GM23338 (cell line): ENCODE measurements at regions not wholly inside any gene's neighbourhood (a gene's known extent, or its start where the extent isn't known, plus 50 kb on each side); places are given as distances from the start of the nearest gene placed in this dataset.

Experiments
- ATAC-seq: fragments of 200-7000 bp; cut with Tn5 transposase; 3 replicates; pipeline ENCODE4 v1.9.1; 2020
- DNase-seq: peaks from one replicate; pipeline ENCODE4 v3.0.0-alpha.2; 2015; ENCODE audit warnings: low spot score
- H2AFZ ChIP-seq: fragments of 200-600 bp; sonication (generic); 2 replicates; pipeline ENCODE4 v1.8.0; 2016; ENCODE audit warnings: antibody characterized with exemption, mild to moderate bottlenecking, moderate library complexity
- H3F3A ChIP-seq: fragments of 200-600 bp; sonication (generic); replicated peaks from 2 replicates; pipeline ENCODE4 v1.8.0; 2017; ENCODE audit warnings: antibody characterized with exemption, mixed run types, low read depth
- H3K27ac ChIP-seq: fragments of 200-600 bp; sonication (generic); 2 replicates; pipeline ENCODE4 v1.6.1; 2016; ENCODE audit warnings: low read depth
- H3K27me3 ChIP-seq: fragments of 200-600 bp; sonication (generic); 2 replicates; pipeline ENCODE4 v1.8.0; 2016; ENCODE audit warnings: mild to moderate bottlenecking, mixed run types, moderate library complexity; ENCODE audit not compliant: insufficient read depth
- H3K36me3 ChIP-seq: fragments of 200-600 bp; sonication (generic); 2 replicates; pipeline ENCODE4 v1.8.0; 2016; ENCODE audit warnings: mild to moderate bottlenecking; ENCODE audit not compliant: insufficient read depth
- H3K4me1 ChIP-seq: fragments of 200-600 bp; sonication (generic); 2 replicates; pipeline ENCODE4 v1.8.0; 2016; ENCODE audit warnings: mild to moderate bottlenecking, moderate library complexity; ENCODE audit not compliant: insufficient read depth
- H3K4me2 ChIP-seq: fragments of 200-600 bp; sonication (generic); 2 replicates; pipeline ENCODE4 v1.7.1; 2017; ENCODE audit warnings: mixed run types
- H3K4me3 ChIP-seq: fragments of 200-600 bp; sonication (generic); 2 replicates; pipeline ENCODE4 v1.6.1; 2016; ENCODE audit warnings: mixed run types
- H3K79me2 ChIP-seq: fragments of 200-600 bp; sonication (generic); replicated peaks from 2 replicates; pipeline ENCODE4 v1.8.0; 2017; ENCODE audit warnings: mild to moderate bottlenecking; ENCODE audit not compliant: insufficient read depth
- H3K9me2 ChIP-seq: fragments of 200-600 bp; sonication (generic); 2 replicates; pipeline ENCODE4 v1.8.0; 2017; ENCODE audit not compliant: insufficient read depth
- H4K20me1 ChIP-seq: fragments of 200-600 bp; sonication (generic); replicated peaks from 2 replicates; pipeline ENCODE4 v1.8.0; 2017; ENCODE audit warnings: mild to moderate bottlenecking; ENCODE audit not compliant: insufficient read depth
- H3K27ac Mint-ChIP-seq: 2 replicates; pipeline ENCODE4 v1.8.0; 2020; ENCODE audit warnings: inconsistent platforms, mild to moderate bottlenecking, moderate library complexity, mixed read lengths
- H3K27me3 Mint-ChIP-seq: 3 replicates; pipeline ENCODE4 v1.8.0; 2022; ENCODE audit warnings: low read depth, mild to moderate bottlenecking, moderate library complexity, mixed read lengths, inconsistent platforms; ENCODE audit not compliant: insufficient read depth, poor library complexity
- H3K36me3 Mint-ChIP-seq: 3 replicates; pipeline ENCODE4 v1.8.0; 2021; ENCODE audit warnings: low read depth, mild to moderate bottlenecking, inconsistent platforms, moderate library complexity, mixed read lengths
- H3K4me1 Mint-ChIP-seq: 3 replicates; pipeline ENCODE4 v1.8.0; 2020; ENCODE audit warnings: mild to moderate bottlenecking, inconsistent platforms, mixed read lengths
- H3K4me3 Mint-ChIP-seq: 3 replicates; pipeline ENCODE4 v1.8.0; 2021; ENCODE audit warnings: moderate library complexity, mild to moderate bottlenecking, inconsistent platforms, mixed read lengths
- H3K9me3 Mint-ChIP-seq: 3 replicates; pipeline ENCODE4 v1.8.0; 2020; ENCODE audit warnings: moderate library complexity, mild to moderate bottlenecking, inconsistent platforms, mixed read lengths
- CREB1 ChIP-seq: fragments of 250-450 bp; sonication (Bioruptor Pico); IDR thresholded peaks from 2 replicates; pipeline ENCODE4 v1.5.0; 2020; ENCODE audit warnings: low read depth, mild to moderate bottlenecking, moderate library complexity
- EZH2phosphoT487 ChIP-seq: fragments of 200-600 bp; sonication (generic); IDR thresholded peaks from one replicate; pipeline ENCODE4 v1.8.1; 2018; ENCODE audit warnings: antibody characterized with exemption; ENCODE audit not compliant: unreplicated experiment
- JUNB ChIP-seq: IDR thresholded peaks from one replicate; pipeline ENCODE4 v1.6.1; 2016; ENCODE audit warnings: antibody characterized with exemption; ENCODE audit not compliant: unreplicated experiment
- POLR2AphosphoS5 ChIP-seq: IDR thresholded peaks from 2 replicates; pipeline ENCODE4 v1.6.1; 2016; ENCODE audit warnings: antibody characterized with exemption, low read depth
- REST ChIP-seq: IDR thresholded peaks from one replicate; pipeline ENCODE4 v1.6.1; 2018; ENCODE audit warnings: antibody characterized with exemption; ENCODE audit not compliant: unreplicated experiment
- STAT1 ChIP-seq: IDR thresholded peaks from one replicate; pipeline ENCODE4 v1.6.1; 2016; ENCODE audit warnings: antibody characterized with exemption; ENCODE audit not compliant: unreplicated experiment
- TF ChIP-seq, protein P1 (sequence below): fragments of 250-450 bp; sonication (Bioruptor Pico); IDR thresholded peaks from 2 replicates; pipeline ENCODE4 v1.5.0; 2020; ENCODE audit warnings: mild to moderate bottlenecking, moderate library complexity

DNA sequence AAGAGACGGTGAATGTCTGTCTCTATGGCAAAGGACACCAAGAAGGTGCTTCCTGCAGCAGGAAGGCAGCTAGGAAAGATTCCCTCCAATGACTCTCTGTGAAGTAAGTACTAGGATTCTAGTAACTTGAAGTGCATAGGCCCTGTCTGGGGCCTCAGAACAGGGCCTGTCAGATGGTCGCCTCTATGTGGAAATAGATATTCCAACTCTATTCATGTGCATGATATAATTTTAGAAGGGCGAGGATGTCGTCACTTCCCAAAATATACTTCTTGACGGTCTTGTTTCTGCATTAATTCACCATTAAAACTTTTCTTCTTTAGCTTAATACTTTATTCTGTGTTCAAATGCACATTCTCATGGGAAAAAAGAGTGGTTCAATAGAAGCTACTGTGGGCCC is 167.0 kb downstream of the TLE3 start:
- Histone ChIP-seq H3K27ac (no peak overlapping the region), H3K9me2 (0 out of 2 replicates have a peak, but pooled peaks cover 10% of the 10 kb centered on the region), H2AFZ (no peak overlapping the region), H3K36me3 (no peaks in the 10 kb centered on the region), H3K27me3 (no peaks in the 10 kb centered on the region), H3K79me2 (no peaks in the 10 kb centered on the region), H4K20me1 (no peaks in the 10 kb centered on the region), H3K4me3 (no peak overlapping the region), H3K4me1 (no peaks in the 10 kb centered on the region), H3K4me2 (no peak overlapping the region), H3F3A (no peaks in the 10 kb centered on the region)
- no peak for TF ChIP-seq STAT1
- TF ChIP-seq, protein P1, sequence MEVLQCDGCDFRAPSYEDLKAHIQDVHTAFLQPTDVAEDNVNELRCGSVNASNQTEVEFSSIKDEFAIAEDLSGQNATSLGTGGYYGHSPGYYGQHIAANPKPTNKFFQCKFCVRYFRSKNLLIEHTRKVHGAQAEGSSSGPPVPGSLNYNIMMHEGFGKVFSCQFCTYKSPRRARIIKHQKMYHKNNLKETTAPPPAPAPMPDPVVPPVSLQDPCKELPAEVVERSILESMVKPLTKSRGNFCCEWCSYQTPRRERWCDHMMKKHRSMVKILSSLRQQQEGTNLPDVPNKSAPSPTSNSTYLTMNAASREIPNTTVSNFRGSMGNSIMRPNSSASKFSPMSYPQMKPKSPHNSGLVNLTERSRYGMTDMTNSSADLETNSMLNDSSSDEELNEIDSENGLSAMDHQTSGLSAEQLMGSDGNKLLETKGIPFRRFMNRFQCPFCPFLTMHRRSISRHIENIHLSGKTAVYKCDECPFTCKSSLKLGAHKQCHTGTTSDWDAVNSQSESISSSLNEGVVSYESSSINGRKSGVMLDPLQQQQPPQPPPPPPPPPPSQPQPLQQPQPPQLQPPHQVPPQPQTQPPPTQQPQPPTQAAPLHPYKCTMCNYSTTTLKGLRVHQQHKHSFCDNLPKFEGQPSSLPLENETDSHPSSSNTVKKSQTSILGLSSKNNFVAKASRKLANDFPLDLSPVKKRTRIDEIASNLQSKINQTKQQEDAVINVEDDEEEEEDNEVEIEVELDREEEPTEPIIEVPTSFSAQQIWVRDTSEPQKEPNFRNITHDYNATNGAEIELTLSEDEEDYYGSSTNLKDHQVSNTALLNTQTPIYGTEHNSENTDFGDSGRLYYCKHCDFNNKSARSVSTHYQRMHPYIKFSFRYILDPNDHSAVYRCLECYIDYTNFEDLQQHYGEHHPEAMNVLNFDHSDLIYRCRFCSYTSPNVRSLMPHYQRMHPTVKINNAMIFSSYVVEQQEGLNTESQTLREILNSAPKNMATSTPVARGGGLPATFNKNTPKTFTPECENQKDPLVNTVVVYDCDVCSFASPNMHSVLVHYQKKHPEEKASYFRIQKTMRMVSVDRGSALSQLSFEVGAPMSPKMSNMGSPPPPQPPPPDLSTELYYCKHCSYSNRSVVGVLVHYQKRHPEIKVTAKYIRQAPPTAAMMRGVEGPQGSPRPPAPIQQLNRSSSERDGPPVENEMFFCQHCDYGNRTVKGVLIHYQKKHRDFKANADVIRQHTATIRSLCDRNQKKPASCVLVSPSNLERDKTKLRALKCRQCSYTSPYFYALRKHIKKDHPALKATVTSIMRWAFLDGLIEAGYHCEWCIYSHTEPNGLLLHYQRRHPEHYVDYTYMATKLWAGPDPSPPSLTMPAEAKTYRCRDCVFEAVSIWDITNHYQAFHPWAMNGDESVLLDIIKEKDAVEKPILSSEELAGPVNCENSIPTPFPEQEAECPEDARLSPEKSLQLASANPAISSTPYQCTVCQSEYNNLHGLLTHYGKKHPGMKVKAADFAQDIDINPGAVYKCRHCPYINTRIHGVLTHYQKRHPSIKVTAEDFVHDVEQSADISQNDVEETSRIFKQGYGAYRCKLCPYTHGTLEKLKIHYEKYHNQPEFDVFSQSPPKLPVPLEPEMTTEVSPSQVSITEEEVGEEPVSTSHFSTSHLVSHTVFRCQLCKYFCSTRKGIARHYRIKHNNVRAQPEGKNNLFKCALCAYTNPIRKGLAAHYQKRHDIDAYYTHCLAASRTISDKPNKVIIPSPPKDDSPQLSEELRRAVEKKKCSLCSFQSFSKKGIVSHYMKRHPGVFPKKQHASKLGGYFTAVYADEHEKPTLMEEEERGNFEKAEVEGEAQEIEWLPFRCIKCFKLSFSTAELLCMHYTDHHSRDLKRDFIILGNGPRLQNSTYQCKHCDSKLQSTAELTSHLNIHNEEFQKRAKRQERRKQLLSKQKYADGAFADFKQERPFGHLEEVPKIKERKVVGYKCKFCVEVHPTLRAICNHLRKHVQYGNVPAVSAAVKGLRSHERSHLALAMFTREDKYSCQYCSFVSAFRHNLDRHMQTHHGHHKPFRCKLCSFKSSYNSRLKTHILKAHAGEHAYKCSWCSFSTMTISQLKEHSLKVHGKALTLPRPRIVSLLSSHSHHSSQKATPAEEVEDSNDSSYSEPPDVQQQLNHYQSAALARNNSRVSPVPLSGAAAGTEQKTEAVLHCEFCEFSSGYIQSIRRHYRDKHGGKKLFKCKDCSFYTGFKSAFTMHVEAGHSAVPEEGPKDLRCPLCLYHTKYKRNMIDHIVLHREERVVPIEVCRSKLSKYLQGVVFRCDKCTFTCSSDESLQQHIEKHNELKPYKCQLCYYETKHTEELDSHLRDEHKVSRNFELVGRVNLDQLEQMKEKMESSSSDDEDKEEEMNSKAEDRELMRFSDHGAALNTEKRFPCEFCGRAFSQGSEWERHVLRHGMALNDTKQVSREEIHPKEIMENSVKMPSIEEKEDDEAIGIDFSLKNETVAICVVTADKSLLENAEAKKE (CRISPR knock-in tag): no peak
- TF ChIP-seq POLR2AphosphoS5: no peak
- TF ChIP-seq JUNB: no peak
- ATAC-seq: no peak
- H3K4me3 Mint-ChIP-seq: no peak overlapping the region
- H3K9me3 Mint-ChIP-seq: peaks cover 27% of the 10 kb centered on the region
- no peak for DNase-seq
- no peaks in the 10 kb centered on the region for H3K4me1 Mint-ChIP-seq
- peaks cover 7% of the 10 kb centered on the region for H3K27me3 Mint-ChIP-seq
- H3K36me3 Mint-ChIP-seq: peaks cover 13% of the 10 kb centered on the region; the same call in 2 of the 3 replicates
- no peak overlapping the region for H3K27ac Mint-ChIP-seq

DNA sequence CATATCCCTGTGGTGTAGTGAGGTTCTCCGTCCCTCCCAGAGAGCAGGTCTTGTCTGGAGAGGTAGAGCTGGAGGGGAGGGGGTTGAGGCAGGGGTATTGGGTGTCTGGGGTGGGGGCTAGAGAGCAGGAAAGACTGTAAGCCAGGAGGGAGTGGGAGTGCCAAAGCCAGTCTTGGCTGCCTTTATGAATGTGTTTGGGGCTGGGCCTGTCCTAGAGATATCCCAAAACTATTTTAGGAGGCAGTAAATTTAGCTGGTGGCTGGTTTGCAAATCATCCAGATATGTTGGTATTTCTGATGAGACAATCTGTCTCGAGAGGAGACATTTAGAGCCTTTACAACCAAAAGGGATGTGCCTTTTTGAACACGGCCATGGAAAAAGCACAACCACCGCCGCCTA is 166.6 kb downstream of the TLE3 start:
- Mint-ChIP-seq H3K4me3 (no peak overlapping the region), H3K27ac (no peak overlapping the region), H3K36me3 (peaks cover 13% of the 10 kb centered on the region; the same call in 2 of the 3 replicates), H3K9me3 (peaks cover 27% of the 10 kb centered on the region), H3K27me3 (peaks cover 7% of the 10 kb centered on the region), H3K4me1 (no peaks in the 10 kb centered on the region)
- H2AFZ ChIP-seq: no peak overlapping the region
- ATAC-seq (no peak), DNase-seq (no peak)
- H3K36me3 ChIP-seq: no peaks in the 10 kb centered on the region
- H3K4me2 ChIP-seq: no peak overlapping the region
- no peaks in the 10 kb centered on the region for H3F3A ChIP-seq
- H3K9me2 ChIP-seq: 0 out of 2 replicates have a peak, but pooled peaks cover 10% of the 10 kb centered on the region
- H3K27me3 ChIP-seq: no peaks in the 10 kb centered on the region
- H3K27ac ChIP-seq: no peak overlapping the region
- no peaks in the 10 kb centered on the region for H3K4me1 ChIP-seq
- no peak overlapping the region for H3K4me3 ChIP-seq
- H3K79me2 ChIP-seq: no peaks in the 10 kb centered on the region
- H4K20me1 ChIP-seq: no peaks in the 10 kb centered on the region
- TF ChIP-seq CREB1 (no peak), JUNB (no peak), REST (no peak), EZH2phosphoT487 (no peak)
